ENCODE measurements at regions not wholly inside any gene's neighbourhood (a gene's known extent, or its start where the extent isn't known, plus 50 kb on each side); places are given as distances from the start of the nearest gene placed in this dataset.

DNA sequence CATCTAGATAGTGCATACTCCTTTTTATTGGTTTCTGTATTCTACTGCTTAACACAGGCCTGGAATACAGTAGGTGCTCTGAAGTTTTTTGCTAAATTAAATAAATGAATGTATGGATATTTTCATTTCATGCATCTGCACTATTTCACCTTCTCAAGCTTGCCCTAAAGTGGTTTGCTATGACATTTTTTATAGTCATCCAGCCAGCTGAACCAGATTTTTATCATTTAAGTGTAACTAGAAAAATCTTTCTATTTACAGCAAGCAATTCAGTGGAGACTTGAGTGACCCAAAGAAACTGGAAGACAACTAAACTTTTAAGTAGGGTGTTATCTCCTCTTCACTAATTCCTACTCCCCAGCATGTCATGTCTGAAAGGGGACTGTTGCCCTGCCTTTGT is 354.9 kb downstream of the OSR1 start:
- no peak overlapping the region for H3K9ac ChIP-seq (ENCODE audit: low read depth, low read length)
- no peak overlapping the region for H4K8ac ChIP-seq (ENCODE audit: low read depth in 2 of 2, low read length in 2 of 2)
- H3K23ac ChIP-seq (ENCODE audit: low read depth, low read length): no peak overlapping the region
- intact Hi-C loops (cut with micrococcal nuclease) (no loop called here), dilution Hi-C loops (cut with HindIII; ENCODE audit: low sequenced_read_pairs, unreplicated experiment) (no loop called here), in situ Hi-C loops (cut with MboI; ENCODE audit: low sequenced_read_pairs) (no loop called here)
- no peak for ATAC-seq (ENCODE audit: low read depth)
- no peak overlapping the region for H2AK5ac ChIP-seq (ENCODE audit: low read depth, low read length)
- H3K4me2 ChIP-seq (ENCODE audit: low read depth, low read length): no peak overlapping the region
- H3K4me3 ChIP-seq (ENCODE audit: insufficient read depth, low read depth, low read length): no peak overlapping the region
- H3K14ac ChIP-seq (replicated peaks; ENCODE audit: low read depth, low read length): no peak overlapping the region
- H3K27me3 ChIP-seq (ENCODE audit: control insufficient read depth, insufficient read depth, low read length): no peaks in the 10 kb centered on the region
- H3K56ac ChIP-seq (ENCODE audit: extremely low read depth, insufficient read depth, low read length): no peak overlapping the region
- POLR2A ChIA-PET (ENCODE audit: unreplicated experiment): no interaction called here
- H4K5ac ChIP-seq (ENCODE audit: low read depth, low read length): no peak overlapping the region
- H2BK20ac ChIP-seq (ENCODE audit: low read depth, low read length): no peak overlapping the region
- CTCF ChIA-PET: interaction anchor here (0.6 to 1.1 kb wide), 2 partner anchors 12 to 569 kb away, joined by 3 to 6 read pairs; no protein-coding TSS in a partner anchor
- no peaks in the 10 kb centered on the region for H3K79me1 ChIP-seq (ENCODE audit: low read depth in 1 of 2, low read length in 2 of 2)
- H3K4me1 ChIP-seq (ENCODE audit: control insufficient read depth, insufficient read depth, low read length): no peaks in the 10 kb centered on the region
- no peak overlapping the region for H4K91ac ChIP-seq (ENCODE audit: insufficient read depth, low read depth, low read length)
- no peak overlapping the region for H3K18ac ChIP-seq (ENCODE audit: low read depth, low read length)
- no peaks in the 10 kb centered on the region for H3K9me1 ChIP-seq (ENCODE audit: insufficient read depth, low read length)
- H3K36me3 ChIP-seq (ENCODE audit: control insufficient read depth, insufficient read depth, low read length): no peaks in the 10 kb centered on the region
- no peaks in the 10 kb centered on the region for H4K20me1 ChIP-seq (ENCODE audit: insufficient read depth, low read length)
- H2AFZ ChIP-seq (replicated peaks; ENCODE audit: low read length, poor library complexity): no peak overlapping the region
- H2BK15ac ChIP-seq (ENCODE audit: low read depth, low read length): no peak overlapping the region
- TF ChIP-seq MAZ (IDR thresholded peaks at IDR 0.05; ENCODE audit: borderline replicate concordance, low read depth, low read length) (no peak), FOS (IDR thresholded peaks at IDR 0.05; ENCODE audit: low read depth, low read length) (no peak), CHD1 (IDR thresholded peaks at IDR 0.05; ENCODE audit: low read depth, low read length) (no peak), MAFK (IDR thresholded peaks at IDR 0.05; ENCODE audit: low read depth, low read length) (no peak), NFE2L2 (IDR thresholded peaks at IDR 0.05; ENCODE audit: low read depth, low read length) (no peak), RAD21 (IDR thresholded peaks at IDR 0.05; ENCODE audit: low read length) (no peak), RFX5 (IDR thresholded peaks at IDR 0.05; ENCODE audit: low read depth, low read length) (no peak), MXI1 (IDR thresholded peaks at IDR 0.05; ENCODE audit: borderline replicate concordance, low read depth, low read length) (no peak)
- TF ChIP-seq, protein P1, sequence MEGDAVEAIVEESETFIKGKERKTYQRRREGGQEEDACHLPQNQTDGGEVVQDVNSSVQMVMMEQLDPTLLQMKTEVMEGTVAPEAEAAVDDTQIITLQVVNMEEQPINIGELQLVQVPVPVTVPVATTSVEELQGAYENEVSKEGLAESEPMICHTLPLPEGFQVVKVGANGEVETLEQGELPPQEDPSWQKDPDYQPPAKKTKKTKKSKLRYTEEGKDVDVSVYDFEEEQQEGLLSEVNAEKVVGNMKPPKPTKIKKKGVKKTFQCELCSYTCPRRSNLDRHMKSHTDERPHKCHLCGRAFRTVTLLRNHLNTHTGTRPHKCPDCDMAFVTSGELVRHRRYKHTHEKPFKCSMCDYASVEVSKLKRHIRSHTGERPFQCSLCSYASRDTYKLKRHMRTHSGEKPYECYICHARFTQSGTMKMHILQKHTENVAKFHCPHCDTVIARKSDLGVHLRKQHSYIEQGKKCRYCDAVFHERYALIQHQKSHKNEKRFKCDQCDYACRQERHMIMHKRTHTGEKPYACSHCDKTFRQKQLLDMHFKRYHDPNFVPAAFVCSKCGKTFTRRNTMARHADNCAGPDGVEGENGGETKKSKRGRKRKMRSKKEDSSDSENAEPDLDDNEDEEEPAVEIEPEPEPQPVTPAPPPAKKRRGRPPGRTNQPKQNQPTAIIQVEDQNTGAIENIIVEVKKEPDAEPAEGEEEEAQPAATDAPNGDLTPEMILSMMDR (conservative IDR thresholded peaks at IDR 0.05; ENCODE audit: low read depth, low read length): no peak
- TF ChIP-seq, protein P2, sequence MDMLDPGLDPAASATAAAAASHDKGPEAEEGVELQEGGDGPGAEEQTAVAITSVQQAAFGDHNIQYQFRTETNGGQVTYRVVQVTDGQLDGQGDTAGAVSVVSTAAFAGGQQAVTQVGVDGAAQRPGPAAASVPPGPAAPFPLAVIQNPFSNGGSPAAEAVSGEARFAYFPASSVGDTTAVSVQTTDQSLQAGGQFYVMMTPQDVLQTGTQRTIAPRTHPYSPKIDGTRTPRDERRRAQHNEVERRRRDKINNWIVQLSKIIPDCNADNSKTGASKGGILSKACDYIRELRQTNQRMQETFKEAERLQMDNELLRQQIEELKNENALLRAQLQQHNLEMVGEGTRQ (IDR thresholded peaks at IDR 0.05; ENCODE audit: low read depth, low read length): no peak
- TF ChIP-seq, protein P3, sequence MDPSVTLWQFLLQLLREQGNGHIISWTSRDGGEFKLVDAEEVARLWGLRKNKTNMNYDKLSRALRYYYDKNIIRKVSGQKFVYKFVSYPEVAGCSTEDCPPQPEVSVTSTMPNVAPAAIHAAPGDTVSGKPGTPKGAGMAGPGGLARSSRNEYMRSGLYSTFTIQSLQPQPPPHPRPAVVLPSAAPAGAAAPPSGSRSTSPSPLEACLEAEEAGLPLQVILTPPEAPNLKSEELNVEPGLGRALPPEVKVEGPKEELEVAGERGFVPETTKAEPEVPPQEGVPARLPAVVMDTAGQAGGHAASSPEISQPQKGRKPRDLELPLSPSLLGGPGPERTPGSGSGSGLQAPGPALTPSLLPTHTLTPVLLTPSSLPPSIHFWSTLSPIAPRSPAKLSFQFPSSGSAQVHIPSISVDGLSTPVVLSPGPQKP (IDR thresholded peaks at IDR 0.05; ENCODE audit: borderline replicate concordance, low read depth, low read length): no peak
- no peak for DNase-seq
- no peak overlapping the region for H3K27ac ChIP-seq (ENCODE audit: insufficient read depth, low read length)
- H2AK9ac ChIP-seq (replicated peaks; ENCODE audit: low read depth, low read length, poor library complexity): no peak overlapping the region
- H3K9me3 ChIP-seq (ENCODE audit: control insufficient read depth, insufficient read depth, low read length): no peaks in the 10 kb centered on the region
- no peak overlapping the region for H2BK5ac ChIP-seq (ENCODE audit: low read depth, low read length, poor library complexity, severe bottlenecking)
- no peak overlapping the region for H2BK120ac ChIP-seq (ENCODE audit: low read depth, low read length)
- no peak overlapping the region for H3K4ac ChIP-seq (ENCODE audit: low read depth, low read length)
- BruUV-seq (replicated peaks): no TSS peak

All from IMR-90 (cell line).